AG04450 (cell line): ENCODE measurements at regions not wholly inside any gene's neighbourhood (a gene's known extent, or its start where the extent isn't known, plus 50 kb on each side); places are given as distances from the start of the nearest gene placed in this dataset.

ENCODE experiments used
- CTCF ChIA-PET: fragments of 300-600, 350-600 bp; formaldehyde crosslinking; extraction: SDS; loops from one replicate; lab custom pipeline; 2022; ENCODE audit warnings: antibody characterized with exemption, inconsistent platforms; lab: Charles Lee
- POLR2A ChIA-PET: fragments of 350-600 bp; formaldehyde crosslinking; extraction: SDS; loops from one replicate; lab custom pipeline; 2021; ENCODE audit warnings: antibody characterized with exemption, inconsistent platforms; lab: Yijun Ruan, JAX
- DNase-seq: peaks from one replicate; pipeline ENCODE4 v3.0.0-alpha.2; 2011; ENCODE audit warnings: low read depth, low spot score
- H3K27ac ChIP-seq: one replicate; pipeline ENCODE4 v1.5.1; 2012; ENCODE audit warnings: low read depth, low read length, control low read depth
- H3K27me3 ChIP-seq: one replicate; pipeline ENCODE4 v1.6.0; 2012; ENCODE audit warnings: low read length; ENCODE audit not compliant: control insufficient read depth, insufficient read depth
- H3K4me3 ChIP-seq: 2 replicates; pipeline ENCODE4 v1.5.1; 2011; ENCODE audit warnings: mild to moderate bottlenecking, low read depth, low read length, control low read depth
- H3K9me3 ChIP-seq: 2 replicates; pipeline ENCODE4 v1.5.1; 2012; ENCODE audit warnings: low read length; ENCODE audit not compliant: control insufficient read depth, insufficient read depth
- CTCF ChIP-seq: IDR thresholded peaks from 2 replicates; pipeline ENCODE4 v1.5.1; 2011; ENCODE audit warnings: low read depth, low read length, control low read depth, inconsistent platforms

- Histone ChIP-seq H3K27ac (no peak overlapping the region), H3K4me3 (no peak overlapping the region), H3K9me3 (no peaks in the 10 kb centered on the region), H3K27me3 (no peaks in the 10 kb centered on the region)
- ChIA-PET CTCF (no interaction called here), POLR2A (no interaction called here)
- no peak for TF ChIP-seq CTCF
- DNase-seq, result no peak
Observed at GRCh38 chr6:19535351-19535750, 301.8 kb upstream of the ID4 start.

GRCh38 chr6:19536838-19537237 is 300.3 kb upstream of the ID4 start:
- H3K9me3 ChIP-seq, result no peaks in the 10 kb centered on the region
- H3K27ac ChIP-seq, result no peak overlapping the region
- no peaks in the 10 kb centered on the region for H3K27me3 ChIP-seq
- no peak overlapping the region for H3K4me3 ChIP-seq
- CTCF ChIA-PET, result interaction anchor here (0.7 kb wide), 1 partner anchor 315 kb away, joined by 3 read pairs; no protein-coding TSS in a partner anchor
- TF ChIP-seq CTCF, result no peak
- DNase-seq, result no peak
- POLR2A ChIA-PET, result no interaction called here

- no peak for TF ChIP-seq CTCF
- H3K27me3 ChIP-seq, result no peaks in the 10 kb centered on the region
- POLR2A ChIA-PET, result no interaction called here
- no peak for DNase-seq
- no peak overlapping the region for H3K27ac ChIP-seq
- no peak overlapping the region for H3K4me3 ChIP-seq
- H3K9me3 ChIP-seq, result no peaks in the 10 kb centered on the region
- CTCF ChIA-PET, result no interaction called here
Observed at GRCh38 chr6:19538096-19538495, 299.1 kb upstream of the ID4 start.

GRCh38 chr6:19547507-19547906 is 289.7 kb upstream of the ID4 start:
- ChIA-PET CTCF (interaction anchor here (3.7 kb wide), 1 partner anchor 304 kb away, joined by 26 read pairs; no protein-coding TSS in a partner anchor), POLR2A (no interaction called here)
- no peak for TF ChIP-seq CTCF
- Histone ChIP-seq H3K9me3 (no peaks in the 10 kb centered on the region), H3K27ac (no peak overlapping the region), H3K4me3 (no peak overlapping the region), H3K27me3 (no peaks in the 10 kb centered on the region)
- DNase-seq, result no peak

- no peak for DNase-seq
- Histone ChIP-seq H3K4me3 (no peak overlapping the region), H3K27me3 (no peaks in the 10 kb centered on the region), H3K27ac (no peak overlapping the region), H3K9me3 (no peaks in the 10 kb centered on the region)
- CTCF ChIA-PET, result interaction anchor here (0.8 to 3.7 kb wide), 2 partner anchors 298 to 302 kb away, joined by 3 to 26 read pairs; no protein-coding TSS in a partner anchor
- TF ChIP-seq CTCF, result no peak
- POLR2A ChIA-PET, result no interaction called here
Observed at GRCh38 chr6:19549109-19549508, 288.1 kb upstream of the ID4 start.
